ENCODE measurements at regions not wholly inside any gene's neighbourhood (a gene's known extent, or its start where the extent isn't known, plus 50 kb on each side); places are given as distances from the start of the nearest gene placed in this dataset.

- TF ChIP-seq FOXP2 (optimal IDR thresholded peaks at IDR 0.05; ENCODE audit: borderline replicate concordance, extremely low read depth, extremely low read length, insufficient read depth) (no peak), SIN3A (IDR thresholded peaks at IDR 0.05; ENCODE audit: borderline replicate concordance, insufficient read depth, low read length) (no peak), REST (IDR thresholded peaks at IDR 0.05; ENCODE audit: insufficient read depth in 1 of 2, low read depth in 2 of 2, low read length in 2 of 2) (no peak), POLR2AphosphoS5 (IDR thresholded peaks at IDR 0.05; ENCODE audit: low read depth, low read length) (no peak), TAF1 (IDR thresholded peaks at IDR 0.05; ENCODE audit: borderline replicate concordance, insufficient read depth, low read length) (no peak)
Measured at GRCh38 chr15:35764661-35765519, 218.9 kb upstream of the DPH6 start.

DNA sequence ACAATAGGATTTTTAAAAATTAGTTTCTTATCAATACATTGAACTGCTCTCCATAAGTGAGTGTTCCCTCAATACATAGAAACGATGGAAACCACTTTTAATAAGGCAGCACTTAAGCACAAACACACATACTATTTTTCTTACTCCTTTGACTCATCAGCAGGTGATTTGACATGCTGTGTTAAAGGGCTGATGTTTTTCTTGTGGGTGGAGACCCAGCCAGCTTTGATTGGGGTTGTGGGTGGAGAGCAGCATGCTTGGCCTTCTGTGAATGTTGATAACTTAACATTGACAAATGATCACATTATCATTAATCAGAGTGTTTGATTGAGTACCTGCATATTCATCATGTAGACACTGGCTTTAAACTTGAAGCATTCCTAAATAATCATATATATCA lies 223.0 kb upstream of the DPH6 start:
- TF ChIP-seq REST (IDR thresholded peaks at IDR 0.05; ENCODE audit: insufficient read depth in 1 of 2, low read depth in 2 of 2, low read length in 2 of 2): no peak
- no peak for TF ChIP-seq FOXP2 (optimal IDR thresholded peaks at IDR 0.05; ENCODE audit: borderline replicate concordance, extremely low read depth, extremely low read length, insufficient read depth)
- no peak for TF ChIP-seq TAF1 (IDR thresholded peaks at IDR 0.05; ENCODE audit: borderline replicate concordance, insufficient read depth, low read length)
- TF ChIP-seq SIN3A (IDR thresholded peaks at IDR 0.05; ENCODE audit: borderline replicate concordance, insufficient read depth, low read length): no peak
- no peak for TF ChIP-seq POLR2AphosphoS5 (IDR thresholded peaks at IDR 0.05; ENCODE audit: low read depth, low read length)

- TF ChIP-seq SIN3A (IDR thresholded peaks at IDR 0.05; ENCODE audit: borderline replicate concordance, insufficient read depth, low read length): no peak
Measured at GRCh38 chr15:35769656-35770055, 223.7 kb upstream of the DPH6 start.

DNA sequence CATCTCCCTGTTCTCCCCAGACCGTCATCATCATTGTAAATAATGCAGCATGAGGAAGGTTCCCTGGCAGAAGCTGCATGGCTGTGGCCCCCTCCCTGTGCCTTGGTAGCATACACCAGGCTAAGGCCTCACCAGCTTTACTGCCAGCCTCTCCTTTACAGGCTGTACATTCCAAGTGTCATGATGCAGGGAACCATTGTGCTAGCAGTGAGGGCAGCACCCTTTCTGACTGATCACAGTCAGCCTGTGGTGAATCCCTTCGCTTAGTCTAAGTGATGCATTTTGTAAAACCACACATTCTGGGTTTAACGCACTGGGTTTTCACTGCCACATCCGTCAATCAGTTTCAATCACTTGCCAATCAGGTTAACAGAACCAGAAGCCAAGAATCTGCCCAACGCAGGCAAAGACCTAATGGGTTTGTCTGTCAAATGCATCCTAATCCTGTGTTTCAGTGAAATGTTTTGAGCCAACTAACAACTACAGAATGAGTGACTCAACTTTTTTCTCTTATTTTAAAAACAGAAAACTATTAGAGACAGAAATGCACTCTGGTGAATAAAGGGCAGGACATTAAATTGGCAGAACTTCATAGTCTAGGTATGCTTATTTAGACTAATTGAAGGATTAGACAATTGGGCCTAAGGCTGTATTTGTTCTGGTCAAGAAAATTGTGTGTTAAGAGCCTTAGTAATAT lies 225.9 kb upstream of the DPH6 start:
- no peak for TF ChIP-seq POLR2AphosphoS5 (IDR thresholded peaks at IDR 0.05; ENCODE audit: low read depth, low read length)
- TF ChIP-seq SIN3A (IDR thresholded peaks at IDR 0.05; ENCODE audit: borderline replicate concordance, insufficient read depth, low read length): no peak
- no peak for TF ChIP-seq FOXP2 (optimal IDR thresholded peaks at IDR 0.05; ENCODE audit: borderline replicate concordance, extremely low read depth, extremely low read length, insufficient read depth)
- no peak for TF ChIP-seq REST (IDR thresholded peaks at IDR 0.05; ENCODE audit: insufficient read depth in 1 of 2, low read depth in 2 of 2, low read length in 2 of 2)
- TF ChIP-seq TAF1 (IDR thresholded peaks at IDR 0.05; ENCODE audit: borderline replicate concordance, insufficient read depth, low read length): no peak

- TF ChIP-seq TAF1 (IDR thresholded peaks at IDR 0.05; ENCODE audit: borderline replicate concordance, insufficient read depth, low read length): no peak
- no peak for TF ChIP-seq REST (IDR thresholded peaks at IDR 0.05; ENCODE audit: insufficient read depth in 1 of 2, low read depth in 2 of 2, low read length in 2 of 2)
- TF ChIP-seq FOXP2 (optimal IDR thresholded peaks at IDR 0.05; ENCODE audit: borderline replicate concordance, extremely low read depth, extremely low read length, insufficient read depth): no peak
- no peak for TF ChIP-seq POLR2AphosphoS5 (IDR thresholded peaks at IDR 0.05; ENCODE audit: low read depth, low read length)
- no peak for TF ChIP-seq SIN3A (IDR thresholded peaks at IDR 0.05; ENCODE audit: borderline replicate concordance, insufficient read depth, low read length)
Measured at GRCh38 chr15:35774653-35775052, 228.7 kb upstream of the DPH6 start.
